A549 (cell line): ENCODE measurements at regions not wholly inside any gene's neighbourhood (a gene's known extent, or its start where the extent isn't known, plus 50 kb on each side); places are given as distances from the start of the nearest gene placed in this dataset.
A peak's percentile ranks its signal among the peaks of the same experiment; 100 is the strongest.

Source experiments
- ATAC-seq, 2 experiments: fragments of 200-7000 bp in 1 of 2; fragments of >200 bp in 1 of 2; cut with Nextera tagmentation in 1 of 2; cut with Tn5 transposase in 1 of 2; 3 replicates each; pipeline versions ENCODE4 v1.8.0 to v1.9.1; 2018 to 2020; ENCODE audit warnings: mild to moderate bottlenecking in 1 of 2, moderate library complexity in 1 of 2
- CTCF ChIA-PET: fragments of 300-600 bp; sonication (Branson Sonifier 250); formaldehyde crosslinking; extraction: SDS; loops from one replicate; lab custom pipeline; 2021; ENCODE audit warnings: antibody characterized with exemption, inconsistent platforms; lab: Yijun Ruan, JAX
- POLR2A ChIA-PET: fragments of 350-600 bp; formaldehyde crosslinking; extraction: SDS; loops from one replicate; lab custom pipeline; 2021; ENCODE audit warnings: antibody characterized with exemption, inconsistent platforms; lab: Yijun Ruan, JAX
- DNase-seq, 2 experiments: peaks; one replicate each; pipeline versions ENCODE4 v3.0.0 to v3.0.0-alpha.2; 2011 to 2016; ENCODE audit warnings: low read depth in 1 of 2, low spot score in 1 of 2
- FAIRE-seq: peaks from 2 replicates; lab custom pipeline; 2011; peaks lifted over from hg19 to GRCh38; lab: Jason Lieb, UNC
- H3K27ac ChIP-seq, 2 experiments: fragments of >200 bp; sonication (Bioruptor Twin); formaldehyde crosslinking; 3 replicates each; pipeline ENCODE4 v1.5.1; 2016 to 2017
- H3K4me1 ChIP-seq: fragments of >200 bp; sonication (Bioruptor Twin); formaldehyde crosslinking; 3 replicates; pipeline ENCODE4 v1.6.1; 2016
- H3K4me2 ChIP-seq: fragments of >200 bp; sonication (Bioruptor Twin); formaldehyde crosslinking; 3 replicates; pipeline ENCODE4 v1.6.1; 2016
- H3K4me3 ChIP-seq: fragments of >200 bp; sonication (Bioruptor Twin); formaldehyde crosslinking; 3 replicates; pipeline ENCODE4 v1.5.1; 2016
- H3K9me3 ChIP-seq: fragments of >200 bp; sonication (Bioruptor Twin); formaldehyde crosslinking; 3 replicates; pipeline ENCODE4 v1.6.1; 2016
- BHLHE40 ChIP-seq: IDR thresholded peaks from 2 replicates; pipeline ENCODE4 v1.6.1; 2012; ENCODE audit warnings: low read depth, low read length, inconsistent platforms
- CHD2 ChIP-seq: fragments of 150-350 bp; IDR thresholded peaks from 2 replicates; pipeline ENCODE4 v1.6.1; 2014; ENCODE audit warnings: low read length; ENCODE audit not compliant: partially characterized antibody
- EP300 ChIP-seq, 2 experiments: fragments of >200 bp; sonication (Bioruptor Twin); formaldehyde crosslinking; IDR thresholded peaks; 2 replicates in 1 of 2; 3 replicates in 1 of 2; pipeline ENCODE4 v1.6.1; 2016 to 2017
- FOSB ChIP-seq: fragments of 250-450 bp; sonication (Bioruptor Pico); IDR thresholded peaks from 2 replicates; pipeline ENCODE4 v1.5.0; 2020; ENCODE audit warnings: mild to moderate bottlenecking, moderate library complexity
- FOSL2 ChIP-seq, 2 experiments: fragments of 450-650 bp in 1 of 2; fragments of >200 bp in 1 of 2; sonication (Bioruptor Twin) in 1 of 2; formaldehyde crosslinking; IDR thresholded peaks; 2 replicates each; pipeline versions ENCODE4 v1.5.0 to v1.6.1; 2016 to 2020; ENCODE audit warnings: mild to moderate bottlenecking in 1 of 2, moderate library complexity in 1 of 2
- GATA3 ChIP-seq: IDR thresholded peaks from 2 replicates; pipeline ENCODE4 v1.6.1; 2012; ENCODE audit warnings: borderline replicate concordance
- HEYL ChIP-seq: fragments of 250-450 bp; sonication (Bioruptor Pico); IDR thresholded peaks from 2 replicates; pipeline ENCODE4 v1.8.0; 2021; ENCODE audit warnings: mild to moderate bottlenecking, moderate library complexity
- HOXB13 ChIP-seq: fragments of 250-450 bp; sonication (Bioruptor Pico); IDR thresholded peaks from 2 replicates; pipeline ENCODE4 v1.5.0; 2020; ENCODE audit warnings: low read depth, mild to moderate bottlenecking, moderate library complexity
- KDM1A ChIP-seq: fragments of 200-600 bp; sonication (generic); IDR thresholded peaks from 2 replicates; pipeline ENCODE4 v1.6.1; 2016; ENCODE audit warnings: low read depth, mild to moderate bottlenecking
- KDM5A ChIP-seq: fragments of 200-600 bp; sonication (generic); IDR thresholded peaks from 2 replicates; pipeline ENCODE4 v1.6.1; 2016; ENCODE audit warnings: antibody characterized with exemption, mild to moderate bottlenecking
- MAZ ChIP-seq: fragments of 150-350 bp; IDR thresholded peaks from 2 replicates; pipeline ENCODE4 v1.6.1; 2014; ENCODE audit warnings: antibody characterized with exemption, low read depth, low read length, borderline replicate concordance
- MYC ChIP-seq: IDR thresholded peaks from 2 replicates; pipeline ENCODE4 v1.6.1; 2012; ENCODE audit warnings: mild to moderate bottlenecking, inconsistent platforms, low read length, improper control_type of control experiment, borderline replicate concordance
- NFE2L2 ChIP-seq: fragments of 150-350 bp; conservative IDR thresholded peaks from 2 replicates; pipeline ENCODE4 v1.6.1; 2014; ENCODE audit warnings: low read length
- RARB ChIP-seq: fragments of 250-450 bp; sonication (Bioruptor Pico); IDR thresholded peaks from 2 replicates; pipeline ENCODE4 v1.8.0; 2021; ENCODE audit warnings: mild to moderate bottlenecking, moderate library complexity
- RCOR1 ChIP-seq: fragments of 150-350 bp; IDR thresholded peaks from 2 replicates; pipeline ENCODE4 v1.6.1; 2014; ENCODE audit warnings: antibody characterized with exemption, low read length, low read depth
- TP53 ChIP-seq: fragments of 250-450 bp; sonication (Bioruptor Pico); IDR thresholded peaks from 2 replicates; pipeline ENCODE4 v1.5.0; 2021; ENCODE audit warnings: mild to moderate bottlenecking, moderate library complexity
- WGBS: methylation state at CpG from one replicate; pipeline ENCODE4 v1.1.6; 2017; ENCODE audit errors: missing lambda C conversion rate; 5-methylcytosine and 5-hydroxymethylcytosine counted together
- TF ChIP-seq, protein P1 (sequence below): fragments of >200 bp; sonication (Bioruptor Twin); formaldehyde crosslinking; IDR thresholded peaks from 2 replicates; pipeline ENCODE4 v1.6.1; 2016
- TF ChIP-seq, protein P2 (sequence below): fragments of >200 bp; sonication (Bioruptor Twin); formaldehyde crosslinking; IDR thresholded peaks from 3 replicates; pipeline ENCODE4 v1.5.1; 2016
- TF ChIP-seq, protein P3 (sequence below): IDR thresholded peaks from 2 replicates; pipeline ENCODE4 v1.6.1; 2012; ENCODE audit warnings: low read depth, borderline replicate concordance
- TF ChIP-seq, protein P4 (sequence below): fragments of 250-450 bp; sonication (Bioruptor Pico); IDR thresholded peaks from 2 replicates; pipeline ENCODE4 v1.5.0; 2021; ENCODE audit warnings: mild to moderate bottlenecking, moderate library complexity, borderline replicate concordance
- TF ChIP-seq, protein P5 (sequence below): fragments of >200 bp; sonication (Bioruptor Twin); formaldehyde crosslinking; IDR thresholded peaks from 3 replicates; pipeline ENCODE4 v1.6.1; 2016

DNA sequence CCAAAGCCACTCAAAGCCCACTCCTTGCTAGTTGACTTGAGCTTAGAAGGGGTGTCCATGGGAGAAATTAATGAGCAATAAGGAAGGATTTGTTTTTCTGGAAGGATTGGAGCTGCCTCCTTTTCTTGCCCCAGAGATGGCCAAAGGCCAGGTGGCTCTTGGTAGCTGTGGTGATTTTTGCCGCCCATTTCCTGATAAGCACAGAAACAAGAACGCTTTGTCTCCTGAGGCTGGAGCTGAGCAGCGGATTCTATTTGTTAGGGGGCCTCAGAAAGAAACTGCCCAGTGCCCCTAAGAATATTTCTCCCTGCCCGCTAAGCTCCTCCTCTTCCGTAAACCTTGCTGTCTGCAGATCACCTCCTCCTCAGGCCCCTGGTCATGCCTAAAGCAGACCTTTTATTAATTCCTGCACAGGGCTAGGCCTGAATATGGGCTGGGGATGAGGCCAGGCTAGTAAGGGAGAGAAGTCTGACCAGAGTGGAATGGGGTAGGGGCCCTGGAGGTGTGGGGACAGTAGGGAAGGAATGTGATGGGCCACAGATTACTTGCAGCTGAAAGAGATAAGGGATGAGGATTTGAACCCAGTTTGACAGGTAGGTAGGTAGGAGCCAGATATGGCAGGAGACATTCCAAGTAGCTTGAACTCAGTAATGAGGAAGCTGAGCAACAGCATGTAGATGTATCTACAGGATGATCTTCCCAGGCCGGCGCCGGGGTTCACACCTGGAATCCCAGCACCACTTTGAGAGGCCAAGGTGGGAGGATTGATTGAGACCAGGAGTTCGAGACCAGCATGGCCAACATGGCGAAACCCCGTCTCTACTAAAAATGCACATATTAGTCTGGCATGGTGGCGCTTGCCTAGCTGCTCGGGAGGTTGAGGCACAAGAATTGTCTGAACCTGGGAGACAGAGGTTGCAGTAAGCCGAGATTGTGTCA, 71.2 kb upstream of the NAA20 start:
- DNase-seq (no peak), ATAC-seq (no peak), FAIRE-seq (no peak)
- no peak overlapping the region for H3K27ac ChIP-seq
- H3K9me3 ChIP-seq = no peaks in the 10 kb centered on the region
- 91% methylated on average over 14 of the region's 14 CpGs for WGBS
- H3K4me1 ChIP-seq = peaks cover 6% of the 10 kb centered on the region; the same call in 2 of the 3 replicates
- no peak overlapping the region for H3K4me3 ChIP-seq
- CTCF ChIA-PET = interaction anchor here (0.7 to 2.2 kb wide), 7 partner anchors 8 to 253 kb away, joined by 3 to 9 read pairs (median 3); partner anchors contain the start of gene NAA20
- POLR2A ChIA-PET = no interaction called here
- TF ChIP-seq NFE2L2 = no peak
- TF ChIP-seq, protein P1, sequence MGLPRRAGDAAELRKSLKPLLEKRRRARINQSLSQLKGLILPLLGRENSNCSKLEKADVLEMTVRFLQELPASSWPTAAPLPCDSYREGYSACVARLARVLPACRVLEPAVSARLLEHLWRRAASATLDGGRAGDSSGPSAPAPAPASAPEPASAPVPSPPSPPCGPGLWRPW = no peak
- TF ChIP-seq HOXB13 (CRISPR knock-in tag) = no peak
- TF ChIP-seq MYC = no peak
- no peak for TF ChIP-seq CHD2
- TF ChIP-seq, protein P2, sequence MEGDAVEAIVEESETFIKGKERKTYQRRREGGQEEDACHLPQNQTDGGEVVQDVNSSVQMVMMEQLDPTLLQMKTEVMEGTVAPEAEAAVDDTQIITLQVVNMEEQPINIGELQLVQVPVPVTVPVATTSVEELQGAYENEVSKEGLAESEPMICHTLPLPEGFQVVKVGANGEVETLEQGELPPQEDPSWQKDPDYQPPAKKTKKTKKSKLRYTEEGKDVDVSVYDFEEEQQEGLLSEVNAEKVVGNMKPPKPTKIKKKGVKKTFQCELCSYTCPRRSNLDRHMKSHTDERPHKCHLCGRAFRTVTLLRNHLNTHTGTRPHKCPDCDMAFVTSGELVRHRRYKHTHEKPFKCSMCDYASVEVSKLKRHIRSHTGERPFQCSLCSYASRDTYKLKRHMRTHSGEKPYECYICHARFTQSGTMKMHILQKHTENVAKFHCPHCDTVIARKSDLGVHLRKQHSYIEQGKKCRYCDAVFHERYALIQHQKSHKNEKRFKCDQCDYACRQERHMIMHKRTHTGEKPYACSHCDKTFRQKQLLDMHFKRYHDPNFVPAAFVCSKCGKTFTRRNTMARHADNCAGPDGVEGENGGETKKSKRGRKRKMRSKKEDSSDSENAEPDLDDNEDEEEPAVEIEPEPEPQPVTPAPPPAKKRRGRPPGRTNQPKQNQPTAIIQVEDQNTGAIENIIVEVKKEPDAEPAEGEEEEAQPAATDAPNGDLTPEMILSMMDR = no peak
- TF ChIP-seq RCOR1 = no peak
- TF ChIP-seq, protein P3, sequence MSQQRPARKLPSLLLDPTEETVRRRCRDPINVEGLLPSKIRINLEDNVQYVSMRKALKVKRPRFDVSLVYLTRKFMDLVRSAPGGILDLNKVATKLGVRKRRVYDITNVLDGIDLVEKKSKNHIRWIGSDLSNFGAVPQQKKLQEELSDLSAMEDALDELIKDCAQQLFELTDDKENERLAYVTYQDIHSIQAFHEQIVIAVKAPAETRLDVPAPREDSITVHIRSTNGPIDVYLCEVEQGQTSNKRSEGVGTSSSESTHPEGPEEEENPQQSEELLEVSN = no peak
- TF ChIP-seq, protein P4, sequence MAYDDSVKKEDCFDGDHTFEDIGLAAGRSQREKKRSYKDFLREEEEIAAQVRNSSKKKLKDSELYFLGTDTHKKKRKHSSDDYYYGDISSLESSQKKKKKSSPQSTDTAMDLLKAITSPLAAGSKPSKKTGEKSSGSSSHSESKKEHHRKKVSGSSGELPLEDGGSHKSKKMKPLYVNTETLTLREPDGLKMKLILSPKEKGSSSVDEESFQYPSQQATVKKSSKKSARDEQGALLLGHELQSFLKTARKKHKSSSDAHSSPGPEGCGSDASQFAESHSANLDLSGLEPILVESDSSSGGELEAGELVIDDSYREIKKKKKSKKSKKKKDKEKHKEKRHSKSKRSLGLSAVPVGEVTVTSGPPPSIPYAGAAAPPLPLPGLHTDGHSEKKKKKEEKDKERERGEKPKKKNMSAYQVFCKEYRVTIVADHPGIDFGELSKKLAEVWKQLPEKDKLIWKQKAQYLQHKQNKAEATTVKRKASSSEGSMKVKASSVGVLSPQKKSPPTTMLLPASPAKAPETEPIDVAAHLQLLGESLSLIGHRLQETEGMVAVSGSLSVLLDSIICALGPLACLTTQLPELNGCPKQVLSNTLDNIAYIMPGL = no peak
- TF ChIP-seq FOSB (CRISPR knock-in tag) = no peak
- no peak for TF ChIP-seq MAZ
- no peak for TF ChIP-seq BHLHE40
- no peak for TF ChIP-seq GATA3
- H3K4me2 ChIP-seq = no peak overlapping the region

DNA sequence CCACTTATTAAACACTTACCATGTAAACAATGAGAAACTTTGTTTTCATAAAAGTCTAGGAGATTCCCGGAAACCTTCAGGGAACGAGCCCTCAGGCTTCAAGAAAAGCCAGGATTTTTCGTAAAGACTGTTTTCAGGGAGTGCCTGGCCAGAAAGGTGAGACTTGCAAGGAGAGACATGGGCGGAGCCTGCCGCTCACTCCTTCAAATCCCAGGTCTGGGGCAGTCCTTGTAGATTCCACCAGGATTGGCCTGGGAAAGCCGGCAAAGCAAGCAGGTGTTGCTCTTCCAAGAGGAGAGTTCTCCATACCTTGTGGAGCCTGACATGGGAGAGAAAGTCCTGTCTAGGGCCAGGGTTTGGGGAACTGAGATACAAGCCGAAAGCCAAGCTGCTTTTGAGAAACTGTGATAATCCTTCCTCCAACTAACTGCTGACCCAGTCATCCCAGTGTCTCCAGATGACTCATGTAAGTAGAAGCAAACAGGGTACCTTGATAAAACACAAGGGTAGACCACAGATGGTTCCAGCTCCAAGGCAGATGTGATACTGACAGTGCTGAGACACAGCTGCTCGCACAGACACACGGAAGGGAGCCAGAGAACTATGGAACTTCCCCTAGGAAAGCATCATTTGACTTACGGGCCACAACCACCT, 69.4 kb upstream of the NAA20 start:
- 84% methylated on average over 10 of the region's 10 CpGs for WGBS
- Histone ChIP-seq H3K9me3 (no peaks in the 10 kb centered on the region), H3K27ac (no peak overlapping the region), H3K4me1 (peaks cover 6% of the 10 kb centered on the region; the same call in 2 of the 3 replicates), H3K4me3 (no peak overlapping the region), H3K4me2 (no peak overlapping the region)
- ATAC-seq = peak in 1 of 2 experiments; percentile 37; a peak in 2 of 6 replicates
- ChIA-PET CTCF (no interaction called here), POLR2A (no interaction called here)
- FAIRE-seq = peak; percentile 18
- TF ChIP-seq CHD2 = no peak
- TF ChIP-seq EP300 (IDR thresholded peaks at IDR 0.05) = no peak
- TF ChIP-seq KDM1A = no peak
- TF ChIP-seq HEYL (CRISPR knock-in tag) = no peak
- TF ChIP-seq FOSL2 (IDR thresholded peaks at IDR 0.05) = no peak
- TF ChIP-seq FOSL2 (CRISPR knock-in tag; IDR thresholded peaks at IDR 0.05) = no peak
- TF ChIP-seq TP53 (CRISPR knock-in tag) = no peak
- TF ChIP-seq, protein P5, sequence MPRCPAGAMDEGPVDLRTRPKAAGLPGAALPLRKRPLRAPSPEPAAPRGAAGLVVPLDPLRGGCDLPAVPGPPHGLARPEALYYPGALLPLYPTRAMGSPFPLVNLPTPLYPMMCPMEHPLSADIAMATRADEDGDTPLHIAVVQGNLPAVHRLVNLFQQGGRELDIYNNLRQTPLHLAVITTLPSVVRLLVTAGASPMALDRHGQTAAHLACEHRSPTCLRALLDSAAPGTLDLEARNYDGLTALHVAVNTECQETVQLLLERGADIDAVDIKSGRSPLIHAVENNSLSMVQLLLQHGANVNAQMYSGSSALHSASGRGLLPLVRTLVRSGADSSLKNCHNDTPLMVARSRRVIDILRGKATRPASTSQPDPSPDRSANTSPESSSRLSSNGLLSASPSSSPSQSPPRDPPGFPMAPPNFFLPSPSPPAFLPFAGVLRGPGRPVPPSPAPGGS = no peak
- no peak for TF ChIP-seq RARB (CRISPR knock-in tag)
- no peak for TF ChIP-seq KDM5A
- TF ChIP-seq, protein P3 = no peak
- DNase-seq = no peak
